ENCODE measurements at regions not wholly inside any gene's neighbourhood (a gene's known extent, or its start where the extent isn't known, plus 50 kb on each side); places are given as distances from the start of the nearest gene placed in this dataset.
"Not testable (repeated sequence)": the region's sequence is repeated elsewhere in the genome, so short reads cannot be mapped to it uniquely, and the experiment has no call there.

- DNase-seq (ENCODE audit: low spot score) = no peak
Observed at GRCh38 chr2:82501217-82501616, 1957.9 kb downstream of the SUCLG1 start.

DNA sequence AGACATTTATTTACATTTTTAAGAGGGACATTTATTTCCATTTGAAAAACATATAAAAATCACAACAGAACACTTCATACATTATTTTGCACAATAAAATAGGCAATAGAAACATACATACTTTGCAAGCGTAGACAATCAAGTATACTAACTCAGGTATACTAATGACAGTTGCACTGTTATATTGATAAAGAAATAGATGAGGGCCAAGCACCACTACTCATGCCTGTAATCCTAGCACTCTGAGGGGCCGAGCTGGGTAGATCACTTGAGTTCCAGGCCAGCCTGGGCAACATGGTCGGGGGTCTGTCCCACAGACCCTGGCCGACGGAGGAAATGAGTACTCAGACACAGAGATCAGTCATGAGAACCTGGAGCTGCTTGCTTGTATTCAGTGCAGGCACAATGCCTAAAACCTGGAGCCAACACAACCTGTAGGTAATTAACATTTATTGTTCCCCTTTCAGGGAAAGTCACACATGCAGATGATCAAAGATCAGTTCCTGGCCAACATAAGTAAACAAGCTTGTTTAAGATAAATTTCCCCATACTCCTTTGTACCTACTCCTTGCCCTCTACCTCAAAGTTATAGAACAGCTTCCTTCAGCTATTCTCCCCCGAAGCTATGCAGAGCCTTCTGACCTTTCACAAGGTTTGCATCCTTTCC, 1960.2 kb downstream of the SUCLG1 start:
- DNase-seq (ENCODE audit: low spot score) = no peak

GRCh38 chr2:82494739-82495138, 1964.3 kb downstream of the SUCLG1 start:
- DNase-seq (ENCODE audit: low spot score) = no peak

DNA sequence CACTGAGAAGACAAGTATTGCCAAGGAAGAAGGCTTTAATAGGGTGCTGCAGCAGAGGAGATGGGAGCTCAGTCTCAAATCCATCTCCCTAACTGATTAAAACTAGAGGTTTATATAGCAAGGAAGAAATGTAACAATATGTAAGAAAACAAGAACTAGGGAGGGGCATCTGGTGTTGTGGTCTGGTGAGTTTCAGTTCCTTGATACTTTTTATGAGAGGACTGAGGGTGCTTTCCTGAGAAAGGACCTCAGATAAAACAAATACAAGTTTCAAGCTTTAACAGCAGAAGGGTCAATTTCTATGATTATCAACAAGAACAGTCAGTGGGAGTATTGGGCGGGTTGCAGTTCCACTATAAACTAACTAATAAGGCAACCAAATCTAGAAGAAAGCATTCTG, 1967.5 kb downstream of the SUCLG1 start:
- DNase-seq (ENCODE audit: low spot score) = no peak

DNA sequence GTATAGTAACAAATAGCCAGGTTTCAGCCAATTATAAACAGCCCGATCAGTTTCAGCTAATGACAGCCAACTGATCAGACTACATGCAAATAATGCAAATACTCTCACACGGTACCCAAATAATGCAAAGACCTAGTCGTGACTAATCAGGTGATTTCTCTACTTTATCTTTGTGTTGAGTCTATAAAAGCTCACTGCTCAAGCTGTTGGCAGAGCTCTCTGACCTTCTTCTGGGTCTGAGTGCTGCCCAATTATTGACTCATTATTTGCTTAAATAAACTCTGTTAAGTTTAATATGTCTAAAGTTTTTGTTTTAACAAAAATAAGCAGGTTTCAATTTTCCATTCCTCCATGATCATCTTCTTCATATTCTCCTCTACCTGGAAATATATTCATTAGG, 1971.7 kb downstream of the SUCLG1 start:
- DNase-seq (ENCODE audit: low spot score) = no peak

DNA sequence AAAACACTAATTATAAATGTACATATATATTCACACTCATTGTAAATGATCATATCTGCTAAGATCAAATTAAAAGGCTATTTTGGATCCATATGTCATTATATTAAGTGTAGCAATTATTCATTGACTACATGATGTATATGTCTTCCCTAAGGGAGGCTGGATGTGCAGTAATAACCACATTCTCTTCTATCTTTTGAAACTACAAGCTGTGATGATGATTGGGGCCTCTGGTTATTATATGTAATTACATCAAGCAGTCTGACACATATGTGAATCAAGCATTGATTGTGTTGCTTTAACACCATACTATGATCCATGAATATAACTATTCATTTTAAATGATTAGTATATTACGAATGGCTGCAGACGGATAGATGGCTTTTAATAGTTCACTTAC, 1973.4 kb downstream of the SUCLG1 start:
- DNase-seq (ENCODE audit: low spot score) = no peak

DNA sequence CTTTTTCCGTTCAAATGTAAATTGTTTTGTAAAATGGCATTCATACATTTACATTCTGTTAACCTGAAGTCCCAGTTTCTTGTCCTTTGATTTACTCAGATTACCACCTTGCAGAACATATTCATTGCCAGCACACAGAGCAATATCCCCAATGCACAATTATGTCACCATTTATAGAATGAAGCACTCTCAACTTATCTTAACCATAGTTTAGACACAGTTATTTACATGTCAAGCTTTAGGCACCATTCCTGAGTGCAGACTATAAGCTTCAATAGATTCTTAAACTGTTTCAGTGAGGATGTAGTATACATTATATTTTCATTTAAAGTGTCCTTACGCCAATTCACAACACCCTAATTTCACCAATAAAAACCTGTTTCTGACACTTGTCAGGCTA, 1977.9 kb downstream of the SUCLG1 start:
- no peak for DNase-seq (ENCODE audit: low spot score)

DNA sequence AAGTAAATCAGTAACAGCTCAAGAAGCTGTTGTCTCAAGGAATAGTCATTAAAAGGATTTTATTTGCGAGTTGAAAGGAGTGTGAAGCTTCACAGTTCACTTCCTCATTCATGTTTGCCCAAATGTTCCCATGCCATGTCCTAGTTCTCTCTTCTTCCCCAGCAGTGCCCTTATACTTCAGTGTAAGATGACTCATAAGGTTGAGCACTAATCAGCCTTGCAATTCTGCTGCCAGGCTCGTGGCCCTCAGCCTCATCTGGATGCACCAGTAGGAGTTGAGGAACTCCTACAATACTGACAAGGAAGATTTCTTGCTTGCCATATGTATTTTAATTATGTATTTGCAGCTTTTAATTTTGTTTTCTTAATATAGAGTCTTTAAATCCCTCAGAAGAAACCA, 1980.4 kb downstream of the SUCLG1 start:
- no peak for DNase-seq (ENCODE audit: low spot score)

DNA sequence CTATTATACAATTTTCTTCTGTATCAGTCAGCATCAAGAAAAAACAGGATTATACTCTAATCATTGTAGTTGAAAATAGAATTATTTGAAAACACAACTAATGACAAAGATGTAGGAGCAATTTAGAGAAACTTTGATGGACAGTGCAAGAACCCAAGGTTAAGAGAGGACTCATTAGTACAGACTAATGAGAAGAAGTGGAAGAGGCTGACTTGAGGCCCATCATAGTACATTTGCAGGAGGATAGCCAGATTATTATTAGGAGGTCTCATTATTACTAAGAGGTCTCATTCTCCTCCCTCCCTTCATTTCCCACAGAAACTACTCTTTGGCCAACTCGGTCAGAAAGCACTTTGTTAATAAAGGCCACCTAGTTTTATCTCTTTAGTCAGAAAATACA, 1983.0 kb downstream of the SUCLG1 start:
- no peak for DNase-seq (ENCODE audit: low spot score)

DNA sequence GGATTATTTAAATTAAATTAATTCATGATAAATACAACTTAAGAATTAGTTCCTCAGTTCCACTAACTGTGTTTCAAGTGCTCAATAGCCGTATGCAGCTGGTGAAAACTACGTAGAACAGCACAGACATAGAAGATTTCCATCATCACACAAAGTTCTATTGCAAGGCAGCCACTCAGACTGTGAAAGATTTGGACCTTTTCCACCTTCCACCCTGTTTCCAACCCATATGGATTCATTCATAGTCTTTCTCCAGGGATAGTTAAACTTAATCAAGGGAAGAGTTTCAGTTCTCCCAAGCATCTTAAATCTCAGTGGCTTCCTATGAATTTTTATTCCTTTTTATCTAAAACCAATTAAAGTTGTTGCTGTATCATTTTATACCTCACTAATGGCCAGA, 2030.8 kb downstream of the SUCLG1 start:
- no peak for DNase-seq (ENCODE audit: low spot score)

- DNase-seq (ENCODE audit: low spot score) = no peak
Observed at GRCh38 chr2:82412021-82412420, 2047.1 kb downstream of the SUCLG1 start.

DNA sequence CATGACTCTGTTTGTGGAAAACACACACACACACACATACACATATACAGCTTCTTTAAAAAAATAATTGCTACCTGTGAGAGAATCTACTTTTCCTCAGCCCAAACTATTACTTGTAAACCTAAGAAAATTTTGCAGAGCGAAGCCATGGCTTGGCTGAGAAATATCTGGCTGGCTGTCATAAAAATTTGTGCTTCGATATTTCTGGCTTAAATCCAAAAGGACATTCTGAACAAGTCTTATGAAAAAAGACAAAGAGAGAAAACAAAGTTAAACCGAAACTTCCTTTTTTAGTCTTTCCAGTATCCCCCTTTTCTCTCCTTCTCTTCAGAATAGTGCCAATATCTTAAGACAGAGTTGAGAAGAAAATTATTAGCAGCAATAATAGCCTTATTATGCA, 2048.0 kb downstream of the SUCLG1 start:
- no peak for DNase-seq (ENCODE audit: low spot score)

DNA sequence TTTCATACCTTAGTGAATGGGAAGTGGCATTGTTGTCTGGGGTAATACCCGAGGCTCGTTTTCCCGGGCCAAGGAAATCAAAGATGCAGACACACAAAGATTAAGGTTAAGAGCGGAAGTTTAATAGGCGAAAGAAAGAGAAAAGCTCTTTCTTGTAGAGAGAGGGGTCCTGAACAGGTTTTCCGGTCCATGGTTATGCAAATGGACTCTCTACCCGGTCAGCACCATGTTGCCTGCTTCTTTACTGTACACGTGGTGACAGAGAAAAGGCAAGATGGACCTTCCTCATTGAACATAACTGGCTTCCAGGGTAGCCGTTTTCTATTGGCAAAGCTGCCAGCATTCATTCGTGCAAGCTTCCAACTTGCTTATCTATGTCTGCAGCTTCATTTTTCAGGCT, 2063.5 kb downstream of the SUCLG1 start:
- DNase-seq (ENCODE audit: low spot score) = no peak

- DNase-seq (ENCODE audit: low spot score) = no peak
Observed at GRCh38 chr2:82391386-82391785, 2067.7 kb downstream of the SUCLG1 start.

DNA sequence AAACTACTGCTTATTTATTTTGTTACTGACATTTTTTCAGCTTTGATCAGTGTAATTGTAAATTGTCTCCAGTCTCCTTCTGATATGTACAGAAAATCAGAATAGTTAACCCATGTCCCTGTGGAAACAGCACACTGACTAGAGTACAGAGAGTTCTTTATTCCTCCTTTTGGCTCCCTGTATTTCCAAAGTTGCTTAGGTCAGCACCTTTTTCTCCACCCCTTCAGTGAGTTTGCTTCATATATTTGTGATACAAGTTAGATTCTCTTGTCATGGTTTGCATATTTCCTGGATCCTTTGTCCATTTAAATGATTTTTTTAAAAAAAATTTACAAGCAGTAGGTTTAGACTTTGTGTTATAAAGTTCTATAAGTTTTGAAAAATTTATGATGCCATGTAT, 2051.1 kb upstream of the LRRTM1 start:
- no peak for DNase-seq (ENCODE audit: low spot score)

DNA sequence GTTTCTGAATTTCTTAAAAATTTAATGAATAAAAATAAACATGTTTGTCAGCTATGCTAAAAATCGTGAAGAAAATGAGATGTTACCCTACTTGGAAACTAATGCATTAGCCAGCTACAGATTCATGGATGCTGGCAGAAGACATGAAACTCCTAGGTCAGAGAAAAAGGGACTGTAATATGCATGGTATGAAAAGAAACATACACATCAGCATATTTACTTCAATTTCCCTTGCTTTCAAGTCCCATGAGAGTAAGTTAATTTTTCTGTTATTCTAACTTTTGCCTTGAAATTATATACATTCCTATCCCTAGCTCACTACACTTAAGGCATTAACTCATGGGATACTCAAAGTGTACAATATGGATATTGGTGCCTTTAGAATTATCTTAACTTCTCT, 2041.4 kb upstream of the LRRTM1 start:
- no peak for DNase-seq (ENCODE audit: low spot score)

- no peak for DNase-seq (ENCODE audit: low spot score)
Observed at GRCh38 chr2:82344670-82345069, 2040.1 kb upstream of the LRRTM1 start.

DNA sequence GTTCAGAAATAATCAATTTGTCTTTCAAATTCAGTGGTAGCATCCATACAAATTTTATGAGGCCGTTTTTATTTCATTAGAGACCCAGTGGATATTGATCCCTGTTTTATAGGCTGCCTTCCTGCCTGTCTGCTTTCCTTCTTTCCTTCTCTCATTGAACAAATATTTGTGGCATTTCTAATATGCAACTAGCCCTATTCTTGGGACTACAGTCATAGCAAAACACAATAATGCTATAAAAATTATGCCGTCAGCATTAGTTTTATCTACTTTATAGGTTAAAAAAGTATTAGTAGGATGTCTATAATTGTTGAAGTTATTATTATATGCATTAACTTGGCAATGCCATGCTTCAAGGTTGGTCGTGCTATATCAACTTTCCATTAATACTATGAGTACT, 2037.8 kb upstream of the LRRTM1 start:
- DNase-seq (ENCODE audit: low spot score) = no peak

- DNase-seq (ENCODE audit: low spot score) = no peak
Observed at GRCh38 chr2:82340578-82341053, 2036.1 kb upstream of the LRRTM1 start.

DNA sequence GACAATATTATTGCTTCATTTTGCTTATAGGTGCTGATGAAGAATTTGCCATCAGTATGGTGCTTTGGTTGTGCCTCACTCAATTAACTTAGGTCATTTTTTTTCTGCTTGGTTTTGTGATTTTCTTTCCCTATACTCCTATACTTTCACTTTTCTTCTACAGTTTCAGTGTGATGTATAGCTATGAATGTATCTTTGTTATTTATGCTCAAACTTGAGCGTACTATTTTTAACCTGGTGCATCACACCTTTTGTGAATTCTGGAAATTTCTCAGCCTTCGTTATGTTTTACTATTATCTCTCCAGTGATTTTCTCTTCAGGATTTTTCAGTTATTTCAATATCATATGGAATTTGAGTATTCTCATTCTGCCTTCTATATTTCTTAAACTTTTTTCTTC, 2035.3 kb upstream of the LRRTM1 start:
- no peak for DNase-seq (ENCODE audit: low spot score)

DNA sequence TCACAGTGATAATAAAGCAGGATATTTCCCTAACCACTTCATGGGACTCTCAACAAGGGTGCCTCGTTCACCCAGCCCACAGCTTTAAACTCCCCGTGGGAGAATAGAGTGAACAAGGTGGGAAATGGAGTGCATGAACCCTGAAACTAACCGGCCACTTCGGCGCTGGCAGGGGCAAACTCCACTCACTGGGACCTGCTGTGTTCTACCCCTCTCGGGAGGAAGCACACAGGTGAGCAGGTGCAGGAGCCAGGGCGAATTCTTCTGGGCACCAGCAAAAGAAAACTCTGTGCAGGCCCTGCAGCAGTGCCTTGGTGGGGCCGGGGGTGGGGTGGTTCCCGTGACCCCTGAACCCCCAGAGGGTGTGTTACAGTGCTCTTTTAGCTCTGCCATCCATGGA, 2029.1 kb upstream of the LRRTM1 start:
- DNase-seq (ENCODE audit: low spot score) = no peak

- no peak for DNase-seq (ENCODE audit: low spot score)
Observed at GRCh38 chr2:82330155-82330554, 2025.6 kb upstream of the LRRTM1 start.

GRCh38 chr2:82326180-82326767, 2021.7 kb upstream of the LRRTM1 start:
- DNase-seq (ENCODE audit: low spot score) = not testable (repeated sequence)

- no peak for DNase-seq (ENCODE audit: low spot score)
Observed at GRCh38 chr2:82320296-82320695, 2015.7 kb upstream of the LRRTM1 start.

All from left forelimb (tissue), 1 donor.